ENCODE measurements at regions not wholly inside any gene's neighbourhood (a gene's known extent, or its start where the extent isn't known, plus 50 kb on each side); places are given as distances from the start of the nearest gene placed in this dataset.

DNA sequence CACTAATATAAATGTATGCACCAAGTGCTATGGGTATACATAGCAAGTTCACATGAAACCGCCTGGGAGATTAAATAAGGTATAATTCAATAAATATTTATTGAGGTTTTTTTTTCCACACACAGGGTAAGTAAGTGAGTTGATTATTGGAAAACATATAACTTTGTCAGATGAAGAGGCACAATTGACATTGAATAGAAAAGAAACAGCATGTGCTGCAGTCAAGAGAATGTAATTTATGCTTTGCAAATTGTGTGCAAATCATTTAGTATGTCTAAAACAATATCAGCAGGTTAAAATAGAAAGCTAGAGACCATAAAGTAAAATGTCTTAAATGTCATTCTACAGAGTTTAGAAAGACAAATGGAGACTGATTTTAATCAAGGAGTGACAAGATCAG lies 560.0 kb downstream of the AMY1C start:
- Histone ChIP-seq H3K36me3 (replicated peaks; ENCODE audit: low read depth, low read length) (no peaks in the 10 kb centered on the region), H3K27ac (ENCODE audit: low read length) (no peak overlapping the region), H3K4me2 (ENCODE audit: low read length) (no peak overlapping the region), H3K27me3 (ENCODE audit: low read depth, low read length) (no peaks in the 10 kb centered on the region), H3K4me3 (ENCODE audit: low read length) (no peak overlapping the region), H3K79me2 (ENCODE audit: low read length) (no peaks in the 10 kb centered on the region), H3K4me1 (ENCODE audit: low read length) (no peaks in the 10 kb centered on the region), H4K20me1 (ENCODE audit: insufficient read depth, low read length) (no peaks in the 10 kb centered on the region), H3K9me3 (ENCODE audit: insufficient read depth, low read length) (no peaks in the 10 kb centered on the region), H2AFZ (ENCODE audit: low read depth, low read length) (no peak overlapping the region), H3K9ac (ENCODE audit: low read length) (no peak overlapping the region)
- TF ChIP-seq EZH2phosphoT487 (IDR thresholded peaks at IDR 0.05; ENCODE audit: low read depth) = no peak
- TF ChIP-seq, protein P1, sequence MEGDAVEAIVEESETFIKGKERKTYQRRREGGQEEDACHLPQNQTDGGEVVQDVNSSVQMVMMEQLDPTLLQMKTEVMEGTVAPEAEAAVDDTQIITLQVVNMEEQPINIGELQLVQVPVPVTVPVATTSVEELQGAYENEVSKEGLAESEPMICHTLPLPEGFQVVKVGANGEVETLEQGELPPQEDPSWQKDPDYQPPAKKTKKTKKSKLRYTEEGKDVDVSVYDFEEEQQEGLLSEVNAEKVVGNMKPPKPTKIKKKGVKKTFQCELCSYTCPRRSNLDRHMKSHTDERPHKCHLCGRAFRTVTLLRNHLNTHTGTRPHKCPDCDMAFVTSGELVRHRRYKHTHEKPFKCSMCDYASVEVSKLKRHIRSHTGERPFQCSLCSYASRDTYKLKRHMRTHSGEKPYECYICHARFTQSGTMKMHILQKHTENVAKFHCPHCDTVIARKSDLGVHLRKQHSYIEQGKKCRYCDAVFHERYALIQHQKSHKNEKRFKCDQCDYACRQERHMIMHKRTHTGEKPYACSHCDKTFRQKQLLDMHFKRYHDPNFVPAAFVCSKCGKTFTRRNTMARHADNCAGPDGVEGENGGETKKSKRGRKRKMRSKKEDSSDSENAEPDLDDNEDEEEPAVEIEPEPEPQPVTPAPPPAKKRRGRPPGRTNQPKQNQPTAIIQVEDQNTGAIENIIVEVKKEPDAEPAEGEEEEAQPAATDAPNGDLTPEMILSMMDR (IDR thresholded peaks at IDR 0.05; ENCODE audit: low read depth, low read length) = no peak

DNA sequence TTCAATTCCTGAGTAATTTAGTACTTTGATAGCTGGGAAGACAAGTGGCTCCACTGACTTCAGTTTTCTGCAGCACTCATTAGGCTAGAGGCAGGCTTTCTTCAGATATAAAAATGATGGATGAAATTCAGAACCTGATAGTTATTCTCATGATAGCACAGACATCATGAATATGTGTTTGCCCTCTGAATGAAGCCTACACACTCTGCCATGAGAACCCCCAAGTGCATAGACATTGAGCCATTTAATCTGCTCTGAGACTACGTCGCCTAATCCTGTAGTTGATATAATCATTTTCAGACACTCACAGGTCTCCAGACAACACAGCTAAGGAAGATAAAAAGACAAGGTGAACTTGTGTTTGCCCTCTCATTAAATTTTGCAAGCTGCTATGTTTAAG lies 566.1 kb downstream of the AMY1C start:
- Histone ChIP-seq H3K4me1 (ENCODE audit: low read length) (no peaks in the 10 kb centered on the region), H3K36me3 (replicated peaks; ENCODE audit: low read depth, low read length) (no peaks in the 10 kb centered on the region), H3K4me2 (ENCODE audit: low read length) (no peak overlapping the region), H4K20me1 (ENCODE audit: insufficient read depth, low read length) (no peaks in the 10 kb centered on the region), H3K9ac (ENCODE audit: low read length) (no peak overlapping the region), H3K27me3 (ENCODE audit: low read depth, low read length) (no peaks in the 10 kb centered on the region), H3K4me3 (ENCODE audit: low read length) (no peak overlapping the region), H3K27ac (ENCODE audit: low read length) (no peak overlapping the region), H3K79me2 (ENCODE audit: low read length) (no peaks in the 10 kb centered on the region), H2AFZ (ENCODE audit: low read depth, low read length) (no peak overlapping the region), H3K9me3 (ENCODE audit: insufficient read depth, low read length) (no peaks in the 10 kb centered on the region)
- no peak for TF ChIP-seq EZH2phosphoT487 (IDR thresholded peaks at IDR 0.05; ENCODE audit: low read depth)
- TF ChIP-seq, protein P1 (IDR thresholded peaks at IDR 0.05; ENCODE audit: low read depth, low read length) = no peak

DNA sequence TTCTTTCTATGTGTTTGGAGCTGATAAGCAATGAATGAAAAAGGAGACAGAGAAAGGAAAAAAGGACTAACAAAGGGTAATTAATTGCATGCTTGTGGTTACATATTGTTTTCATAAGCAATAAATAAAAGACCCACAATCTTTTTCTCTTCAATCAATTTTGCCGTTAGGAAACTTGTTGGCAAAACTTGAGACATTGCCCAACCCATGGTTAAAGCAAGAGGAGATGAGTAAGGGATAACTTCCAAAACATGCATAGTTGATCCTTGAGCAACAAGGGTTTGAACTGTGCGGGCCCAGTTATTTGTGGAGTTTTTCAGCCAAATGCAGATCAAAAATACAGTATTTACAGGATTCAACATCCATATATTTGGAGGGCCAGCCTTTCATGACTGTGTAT lies 572.4 kb downstream of the AMY1C start:
- no peaks in the 10 kb centered on the region for H4K20me1 ChIP-seq (ENCODE audit: insufficient read depth, low read length)
- H3K9ac ChIP-seq (ENCODE audit: low read length) = no peak overlapping the region
- H3K27me3 ChIP-seq (ENCODE audit: low read depth, low read length) = no peaks in the 10 kb centered on the region
- no peaks in the 10 kb centered on the region for H3K9me3 ChIP-seq (ENCODE audit: insufficient read depth, low read length)
- no peaks in the 10 kb centered on the region for H3K36me3 ChIP-seq (replicated peaks; ENCODE audit: low read depth, low read length)
- H3K4me1 ChIP-seq (ENCODE audit: low read length) = no peaks in the 10 kb centered on the region
- TF ChIP-seq, protein P1 (IDR thresholded peaks at IDR 0.05; ENCODE audit: low read depth, low read length) = no peak
- TF ChIP-seq EZH2phosphoT487 (IDR thresholded peaks at IDR 0.05; ENCODE audit: low read depth) = no peak
- no peak overlapping the region for H2AFZ ChIP-seq (ENCODE audit: low read depth, low read length)
- H3K79me2 ChIP-seq (ENCODE audit: low read length) = no peaks in the 10 kb centered on the region
- no peak overlapping the region for H3K4me3 ChIP-seq (ENCODE audit: low read length)
- no peak overlapping the region for H3K4me2 ChIP-seq (ENCODE audit: low read length)
- H3K27ac ChIP-seq (ENCODE audit: low read length) = no peak overlapping the region

DNA sequence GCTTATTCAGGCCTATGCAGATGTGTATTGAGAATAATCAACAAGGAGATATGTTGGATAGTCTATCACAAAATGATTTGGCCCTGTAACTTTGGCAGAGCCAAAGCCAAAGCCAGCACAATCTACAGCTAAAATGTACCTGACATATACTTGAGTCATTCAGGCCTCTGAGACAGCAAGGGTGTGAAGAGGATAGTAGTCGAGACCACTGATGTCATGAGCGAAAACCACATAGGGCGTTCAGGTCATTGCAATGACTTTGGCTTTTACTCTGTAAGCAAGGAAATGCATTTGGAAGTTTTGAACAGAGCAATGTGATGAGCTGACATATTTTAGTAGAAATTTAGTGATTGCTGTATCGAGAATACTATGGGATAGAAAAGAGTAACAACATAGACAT lies 579.6 kb downstream of the AMY1C start:
- no peaks in the 10 kb centered on the region for H3K9me3 ChIP-seq (ENCODE audit: insufficient read depth, low read length)
- no peak for TF ChIP-seq EZH2phosphoT487 (IDR thresholded peaks at IDR 0.05; ENCODE audit: low read depth)
- TF ChIP-seq, protein P1 (IDR thresholded peaks at IDR 0.05; ENCODE audit: low read depth, low read length) = no peak
- H3K4me2 ChIP-seq (ENCODE audit: low read length) = no peak overlapping the region
- no peaks in the 10 kb centered on the region for H3K27me3 ChIP-seq (ENCODE audit: low read depth, low read length)
- H3K36me3 ChIP-seq (replicated peaks; ENCODE audit: low read depth, low read length) = no peaks in the 10 kb centered on the region
- no peak overlapping the region for H3K27ac ChIP-seq (ENCODE audit: low read length)
- H3K79me2 ChIP-seq (ENCODE audit: low read length) = no peaks in the 10 kb centered on the region
- H2AFZ ChIP-seq (ENCODE audit: low read depth, low read length) = no peak overlapping the region
- H3K4me1 ChIP-seq (ENCODE audit: low read length) = no peaks in the 10 kb centered on the region
- no peak overlapping the region for H3K4me3 ChIP-seq (ENCODE audit: low read length)
- H3K9ac ChIP-seq (ENCODE audit: low read length) = no peak overlapping the region
- no peaks in the 10 kb centered on the region for H4K20me1 ChIP-seq (ENCODE audit: insufficient read depth, low read length)

Data from OCI-LY3 (cell line).